B cell (primary cell): ENCODE measurements at regions not wholly inside any gene's neighbourhood (a gene's known extent, or its start where the extent isn't known, plus 50 kb on each side); places are given as distances from the start of the nearest gene placed in this dataset.

Experiments
- CTCF ChIP-seq: fragments of 200-600 bp; IDR thresholded peaks from one replicate; pipeline ENCODE4 v1.8.0; 2022; ENCODE audit warnings: antibody characterized with exemption, mild to moderate bottlenecking
- EZH2 ChIP-seq: IDR thresholded peaks from 2 replicates; pipeline ENCODE4 v1.6.1; 2012; ENCODE audit warnings: borderline replicate concordance, low read depth, mild to moderate bottlenecking, moderate library complexity, low read length; ENCODE audit not compliant: insufficient read depth, poor library complexity, severe bottlenecking

GRCh38 chr2:19256121-19256601, 102.3 kb downstream of the OSR1 start:
- TF ChIP-seq CTCF (no peak), EZH2 (no peak)
